Right lobe of liver (tissue), 4 donors: ENCODE measurements at regions not wholly inside any gene's neighbourhood (a gene's known extent, or its start where the extent isn't known, plus 50 kb on each side); places are given as distances from the start of the nearest gene placed in this dataset.

Experiments used
- CTCF ChIP-seq, 4 donors: fragments of 200-600 bp in 3 of 4; fragments of 450-650 bp in 1 of 4; IDR thresholded peaks; one replicate each; pipeline versions ENCODE4 v1.5.1 to v1.8.0; 2016 to 2022; ENCODE audit warnings: antibody characterized with exemption in 4 of 4, mild to moderate bottlenecking in 2 of 4
- POLR2A ChIP-seq: fragments of 450-650 bp; IDR thresholded peaks from one replicate; pipeline ENCODE4 v1.6.1; 2017; ENCODE audit warnings: antibody characterized with exemption, mild to moderate bottlenecking
- donor health status: DM: no; HTN: no; CAD: no.
- donor health status: DM: no; HTN: no; CAD: no.
- donor health status: DM: no; HTN: yes; CAD: no.

- no peak for TF ChIP-seq CTCF (IDR thresholded peaks at IDR 0.05)
- TF ChIP-seq POLR2A: no peak
Observed at GRCh38 chr15:35308802-35309201, 223.7 kb upstream of the NANOGP8 start.
